ENCODE measurements at regions not wholly inside any gene's neighbourhood (a gene's known extent, or its start where the extent isn't known, plus 50 kb on each side); places are given as distances from the start of the nearest gene placed in this dataset.

- no peak overlapping the region for H3K4me3 ChIP-seq (replicated peaks in 1 of 4; ENCODE audit: control extremely low read depth in 1 of 4, insufficient read depth in 1 of 4, low read depth in 3 of 4, low read length in 4 of 4)
- H2AFZ ChIP-seq (ENCODE audit: low read length), result no peak overlapping the region
- H3K9ac ChIP-seq (ENCODE audit: insufficient read depth, low read length), result no peak overlapping the region
- DNase-seq (ENCODE audit: low read depth in 2 of 2), result no peak
- no peaks in the 10 kb centered on the region for H3K27me3 ChIP-seq (ENCODE audit: control insufficient read depth, insufficient read depth, low read length)
- H3K27ac ChIP-seq (ENCODE audit: insufficient read depth, low read length), result no peak overlapping the region
- no peaks in the 10 kb centered on the region for H3K4me1 ChIP-seq (ENCODE audit: control insufficient read depth, extremely low read depth, insufficient read depth, low read length)
- no peak for TF ChIP-seq EZH2 (IDR thresholded peaks at IDR 0.05; ENCODE audit: low read length, missing control alignments)
- H4K20me1 ChIP-seq (ENCODE audit: control insufficient read depth, extremely low read depth, insufficient read depth, low read length), result no peaks in the 10 kb centered on the region
- H3K36me3 ChIP-seq (ENCODE audit: control insufficient read depth, insufficient read depth, low read length), result no peaks in the 10 kb centered on the region
- H3K79me2 ChIP-seq (ENCODE audit: control insufficient read depth, insufficient read depth, low read length), result no peaks in the 10 kb centered on the region
- no peaks in the 10 kb centered on the region for H3K9me3 ChIP-seq (ENCODE audit: control insufficient read depth, insufficient read depth, low read depth, low read length)
- no peak overlapping the region for H3K4me2 ChIP-seq (ENCODE audit: extremely low read depth, insufficient read depth, low read length)
Measured at GRCh38 chr2:239661334-239662312, 260.8 kb upstream of the HDAC4 start.

GRCh38 chr2:239660390-239661230 is 259.8 kb upstream of the HDAC4 start:
- Histone ChIP-seq H3K4me2 (ENCODE audit: extremely low read depth, insufficient read depth, low read length) (no peak overlapping the region), H3K79me2 (ENCODE audit: control insufficient read depth, insufficient read depth, low read length) (no peaks in the 10 kb centered on the region), H3K27ac (ENCODE audit: insufficient read depth, low read length) (no peak overlapping the region), H2AFZ (ENCODE audit: low read length) (no peak overlapping the region), H3K9ac (ENCODE audit: insufficient read depth, low read length) (no peak overlapping the region), H3K27me3 (ENCODE audit: control insufficient read depth, insufficient read depth, low read length) (no peaks in the 10 kb centered on the region), H4K20me1 (ENCODE audit: control insufficient read depth, extremely low read depth, insufficient read depth, low read length) (no peaks in the 10 kb centered on the region), H3K9me3 (ENCODE audit: control insufficient read depth, insufficient read depth, low read depth, low read length) (no peaks in the 10 kb centered on the region), H3K36me3 (ENCODE audit: control insufficient read depth, insufficient read depth, low read length) (no peaks in the 10 kb centered on the region), H3K4me1 (ENCODE audit: control insufficient read depth, extremely low read depth, insufficient read depth, low read length) (no peaks in the 10 kb centered on the region), H3K4me3 (replicated peaks in 1 of 4; ENCODE audit: control extremely low read depth in 1 of 4, insufficient read depth in 1 of 4, low read depth in 3 of 4, low read length in 4 of 4) (no peak overlapping the region)
- no peak for DNase-seq (ENCODE audit: low read depth in 2 of 2)
- TF ChIP-seq CTCF (conservative IDR thresholded peaks at IDR 0.05 in 1 of 2, IDR thresholded peaks at IDR 0.05 in 1 of 2; ENCODE audit: low read depth in 1 of 2, low read length in 2 of 2) (no peak), EZH2 (IDR thresholded peaks at IDR 0.05; ENCODE audit: low read length, missing control alignments) (no peak)

GRCh38 chr2:239657992-239658391 is 257.2 kb upstream of the HDAC4 start:
- H3K36me3 ChIP-seq (ENCODE audit: control insufficient read depth, insufficient read depth, low read length), result no peaks in the 10 kb centered on the region
- no peaks in the 10 kb centered on the region for H3K27me3 ChIP-seq (ENCODE audit: control insufficient read depth, insufficient read depth, low read length)
- no peaks in the 10 kb centered on the region for H4K20me1 ChIP-seq (ENCODE audit: control insufficient read depth, extremely low read depth, insufficient read depth, low read length)
- no peak overlapping the region for H2AFZ ChIP-seq (ENCODE audit: low read length)
- no peak for TF ChIP-seq CTCF (conservative IDR thresholded peaks at IDR 0.05 in 1 of 2, IDR thresholded peaks at IDR 0.05 in 1 of 2; ENCODE audit: low read depth in 1 of 2, low read length in 2 of 2)
- no peak for TF ChIP-seq EZH2 (IDR thresholded peaks at IDR 0.05; ENCODE audit: low read length, missing control alignments)
- H3K4me2 ChIP-seq (ENCODE audit: extremely low read depth, insufficient read depth, low read length), result no peak overlapping the region
- no peaks in the 10 kb centered on the region for H3K9me3 ChIP-seq (ENCODE audit: control insufficient read depth, insufficient read depth, low read depth, low read length)
- no peaks in the 10 kb centered on the region for H3K79me2 ChIP-seq (ENCODE audit: control insufficient read depth, insufficient read depth, low read length)
- no peak overlapping the region for H3K27ac ChIP-seq (ENCODE audit: insufficient read depth, low read length)
- no peak for DNase-seq (ENCODE audit: low read depth in 2 of 2)
- no peak overlapping the region for H3K4me3 ChIP-seq (replicated peaks in 1 of 4; ENCODE audit: control extremely low read depth in 1 of 4, insufficient read depth in 1 of 4, low read depth in 3 of 4, low read length in 4 of 4)
- H3K4me1 ChIP-seq (ENCODE audit: control insufficient read depth, extremely low read depth, insufficient read depth, low read length), result no peaks in the 10 kb centered on the region
- no peak overlapping the region for H3K9ac ChIP-seq (ENCODE audit: insufficient read depth, low read length)
